ENCODE measurements at regions not wholly inside any gene's neighbourhood (a gene's known extent, or its start where the extent isn't known, plus 50 kb on each side); places are given as distances from the start of the nearest gene placed in this dataset.

DNA sequence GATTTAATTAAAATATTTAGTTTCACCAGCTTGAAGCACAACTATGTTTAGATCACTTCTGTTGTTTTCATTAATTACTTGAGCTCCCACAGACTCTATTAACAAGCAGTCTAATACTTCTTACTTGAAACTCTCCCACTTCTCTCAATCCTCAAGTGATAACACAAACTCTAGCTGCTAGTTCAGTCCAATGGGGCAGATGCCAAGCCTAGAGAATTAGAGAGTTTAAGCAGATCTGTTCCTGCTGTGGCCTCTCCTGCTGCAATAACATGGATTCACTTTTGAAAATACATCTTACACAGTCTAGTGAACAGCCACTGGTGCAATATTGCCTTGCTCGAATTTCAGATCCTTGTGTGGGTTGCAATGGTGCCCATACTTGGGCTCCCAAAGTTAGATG is 566.4 kb upstream of the SGO1 start:
- Histone ChIP-seq H3K27ac (ENCODE audit: insufficient read depth, low read length) (no peak overlapping the region), H3K4me3 (replicated peaks in 1 of 4; ENCODE audit: control extremely low read depth in 1 of 4, insufficient read depth in 1 of 4, low read depth in 3 of 4, low read length in 4 of 4) (no peak overlapping the region), H3K27me3 (ENCODE audit: control insufficient read depth, insufficient read depth, low read length) (no peaks in the 10 kb centered on the region), H3K4me1 (ENCODE audit: control insufficient read depth, extremely low read depth, insufficient read depth, low read length) (no peaks in the 10 kb centered on the region), H3K79me2 (ENCODE audit: control insufficient read depth, insufficient read depth, low read length) (no peaks in the 10 kb centered on the region), H2AFZ (ENCODE audit: low read length) (no peak overlapping the region), H3K4me2 (ENCODE audit: extremely low read depth, insufficient read depth, low read length) (no peak overlapping the region), H3K36me3 (ENCODE audit: control insufficient read depth, insufficient read depth, low read length) (no peaks in the 10 kb centered on the region), H3K9ac (ENCODE audit: insufficient read depth, low read length) (no peak overlapping the region), H3K9me3 (ENCODE audit: control insufficient read depth, insufficient read depth, low read depth, low read length) (no peaks in the 10 kb centered on the region), H4K20me1 (ENCODE audit: control insufficient read depth, extremely low read depth, insufficient read depth, low read length) (no peaks in the 10 kb centered on the region)
- TF ChIP-seq, protein P1, sequence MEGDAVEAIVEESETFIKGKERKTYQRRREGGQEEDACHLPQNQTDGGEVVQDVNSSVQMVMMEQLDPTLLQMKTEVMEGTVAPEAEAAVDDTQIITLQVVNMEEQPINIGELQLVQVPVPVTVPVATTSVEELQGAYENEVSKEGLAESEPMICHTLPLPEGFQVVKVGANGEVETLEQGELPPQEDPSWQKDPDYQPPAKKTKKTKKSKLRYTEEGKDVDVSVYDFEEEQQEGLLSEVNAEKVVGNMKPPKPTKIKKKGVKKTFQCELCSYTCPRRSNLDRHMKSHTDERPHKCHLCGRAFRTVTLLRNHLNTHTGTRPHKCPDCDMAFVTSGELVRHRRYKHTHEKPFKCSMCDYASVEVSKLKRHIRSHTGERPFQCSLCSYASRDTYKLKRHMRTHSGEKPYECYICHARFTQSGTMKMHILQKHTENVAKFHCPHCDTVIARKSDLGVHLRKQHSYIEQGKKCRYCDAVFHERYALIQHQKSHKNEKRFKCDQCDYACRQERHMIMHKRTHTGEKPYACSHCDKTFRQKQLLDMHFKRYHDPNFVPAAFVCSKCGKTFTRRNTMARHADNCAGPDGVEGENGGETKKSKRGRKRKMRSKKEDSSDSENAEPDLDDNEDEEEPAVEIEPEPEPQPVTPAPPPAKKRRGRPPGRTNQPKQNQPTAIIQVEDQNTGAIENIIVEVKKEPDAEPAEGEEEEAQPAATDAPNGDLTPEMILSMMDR (conservative IDR thresholded peaks at IDR 0.05 in 1 of 2, IDR thresholded peaks at IDR 0.05 in 1 of 2; ENCODE audit: low read depth in 1 of 2, low read length in 2 of 2), result no peak
- no peak for TF ChIP-seq EZH2 (IDR thresholded peaks at IDR 0.05; ENCODE audit: low read length, missing control alignments)
- DNase-seq (ENCODE audit: low read depth in 2 of 2), result no peak

DNA sequence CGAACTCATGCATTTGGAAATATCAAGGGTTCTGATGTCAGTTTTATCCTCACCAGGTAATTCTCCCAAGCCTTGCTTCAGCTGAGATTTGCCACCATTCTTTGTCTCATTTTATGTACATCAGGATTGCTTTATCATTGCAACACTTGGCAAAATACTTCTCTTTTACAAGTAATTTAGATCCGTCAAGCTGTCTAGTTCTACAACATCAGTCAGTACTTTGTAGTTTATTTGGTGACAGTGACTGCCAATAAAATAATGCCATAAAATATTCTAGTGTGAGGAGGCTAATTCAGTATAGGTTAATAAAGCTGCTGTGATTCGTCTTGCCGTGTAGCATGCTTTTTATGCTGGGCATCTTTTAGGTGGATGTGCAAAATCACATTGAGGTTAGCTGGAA is 565.3 kb upstream of the SGO1 start:
- H3K27ac ChIP-seq (ENCODE audit: insufficient read depth, low read length), result no peak overlapping the region
- H3K9me3 ChIP-seq (ENCODE audit: control insufficient read depth, insufficient read depth, low read depth, low read length), result no peaks in the 10 kb centered on the region
- H4K20me1 ChIP-seq (ENCODE audit: control insufficient read depth, extremely low read depth, insufficient read depth, low read length), result no peaks in the 10 kb centered on the region
- no peak overlapping the region for H2AFZ ChIP-seq (ENCODE audit: low read length)
- TF ChIP-seq EZH2 (IDR thresholded peaks at IDR 0.05; ENCODE audit: low read length, missing control alignments), result no peak
- TF ChIP-seq, protein P1 (conservative IDR thresholded peaks at IDR 0.05 in 1 of 2, IDR thresholded peaks at IDR 0.05 in 1 of 2; ENCODE audit: low read depth in 1 of 2, low read length in 2 of 2), result no peak
- H3K79me2 ChIP-seq (ENCODE audit: control insufficient read depth, insufficient read depth, low read length), result no peaks in the 10 kb centered on the region
- no peak overlapping the region for H3K4me3 ChIP-seq (replicated peaks in 1 of 4; ENCODE audit: control extremely low read depth in 1 of 4, insufficient read depth in 1 of 4, low read depth in 3 of 4, low read length in 4 of 4)
- H3K36me3 ChIP-seq (ENCODE audit: control insufficient read depth, insufficient read depth, low read length), result no peaks in the 10 kb centered on the region
- no peaks in the 10 kb centered on the region for H3K4me1 ChIP-seq (ENCODE audit: control insufficient read depth, extremely low read depth, insufficient read depth, low read length)
- DNase-seq (ENCODE audit: low read depth in 2 of 2), result no peak
- no peak overlapping the region for H3K9ac ChIP-seq (ENCODE audit: insufficient read depth, low read length)
- H3K4me2 ChIP-seq (ENCODE audit: extremely low read depth, insufficient read depth, low read length), result no peak overlapping the region
- no peaks in the 10 kb centered on the region for H3K27me3 ChIP-seq (ENCODE audit: control insufficient read depth, insufficient read depth, low read length)

DNA sequence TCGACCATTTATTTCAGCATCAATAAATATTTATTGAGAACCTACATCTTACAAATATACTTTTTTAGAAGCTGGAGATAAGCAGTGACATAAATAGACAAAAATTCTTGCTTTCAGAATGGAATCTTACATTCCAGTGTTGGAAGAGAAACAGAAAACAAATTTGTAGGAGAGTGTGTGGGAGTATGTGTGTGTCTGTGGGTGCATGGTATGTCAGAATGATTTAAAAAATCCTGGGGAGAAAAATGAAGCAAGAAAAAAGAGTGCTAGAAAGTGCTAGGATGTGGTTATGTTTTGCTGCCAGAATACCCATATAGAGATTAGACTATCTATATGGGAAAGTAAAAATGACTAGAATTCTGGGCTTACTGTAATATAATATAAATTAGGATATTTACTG is 561.7 kb upstream of the SGO1 start:
- Histone ChIP-seq H3K4me2 (ENCODE audit: extremely low read depth, insufficient read depth, low read length) (no peak overlapping the region), H2AFZ (ENCODE audit: low read length) (no peak overlapping the region), H3K4me1 (ENCODE audit: control insufficient read depth, extremely low read depth, insufficient read depth, low read length) (no peaks in the 10 kb centered on the region), H3K9me3 (ENCODE audit: control insufficient read depth, insufficient read depth, low read depth, low read length) (no peaks in the 10 kb centered on the region), H3K27me3 (ENCODE audit: control insufficient read depth, insufficient read depth, low read length) (no peaks in the 10 kb centered on the region), H3K79me2 (ENCODE audit: control insufficient read depth, insufficient read depth, low read length) (no peaks in the 10 kb centered on the region), H4K20me1 (ENCODE audit: control insufficient read depth, extremely low read depth, insufficient read depth, low read length) (no peaks in the 10 kb centered on the region), H3K9ac (ENCODE audit: insufficient read depth, low read length) (no peak overlapping the region), H3K27ac (ENCODE audit: insufficient read depth, low read length) (no peak overlapping the region), H3K4me3 (replicated peaks in 1 of 4; ENCODE audit: control extremely low read depth in 1 of 4, insufficient read depth in 1 of 4, low read depth in 3 of 4, low read length in 4 of 4) (no peak overlapping the region), H3K36me3 (ENCODE audit: control insufficient read depth, insufficient read depth, low read length) (no peaks in the 10 kb centered on the region)
- TF ChIP-seq, protein P1 (conservative IDR thresholded peaks at IDR 0.05 in 1 of 2, IDR thresholded peaks at IDR 0.05 in 1 of 2; ENCODE audit: low read depth in 1 of 2, low read length in 2 of 2), result no peak
- peak in 1 of 2 donors; percentile 78 for DNase-seq (ENCODE audit: low read depth in 2 of 2)

All from fibroblast of lung (primary cell).